ENCODE measurements at regions not wholly inside any gene's neighbourhood (a gene's known extent, or its start where the extent isn't known, plus 50 kb on each side); places are given as distances from the start of the nearest gene placed in this dataset.

DNA sequence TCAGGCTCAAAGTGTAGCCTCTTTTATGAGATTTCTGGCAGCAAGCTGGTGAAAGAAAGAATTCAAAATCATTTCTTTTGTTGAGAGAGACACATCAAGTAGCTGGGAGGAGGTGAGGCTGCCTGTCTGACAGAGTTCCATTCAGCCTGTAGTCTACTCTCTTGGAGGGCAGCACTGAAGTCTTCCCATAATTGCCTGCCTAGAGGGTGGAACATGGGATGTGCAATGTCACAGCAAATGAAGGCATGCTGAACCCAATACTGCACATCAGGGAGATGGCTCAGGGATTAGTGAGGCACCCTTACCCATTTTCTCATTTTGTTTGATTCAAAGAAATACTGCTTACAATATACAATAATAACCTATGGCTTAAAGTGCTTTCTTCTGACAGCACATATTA lies 475.7 kb downstream of the TMEM232 start:
- TF ChIP-seq, protein P1, sequence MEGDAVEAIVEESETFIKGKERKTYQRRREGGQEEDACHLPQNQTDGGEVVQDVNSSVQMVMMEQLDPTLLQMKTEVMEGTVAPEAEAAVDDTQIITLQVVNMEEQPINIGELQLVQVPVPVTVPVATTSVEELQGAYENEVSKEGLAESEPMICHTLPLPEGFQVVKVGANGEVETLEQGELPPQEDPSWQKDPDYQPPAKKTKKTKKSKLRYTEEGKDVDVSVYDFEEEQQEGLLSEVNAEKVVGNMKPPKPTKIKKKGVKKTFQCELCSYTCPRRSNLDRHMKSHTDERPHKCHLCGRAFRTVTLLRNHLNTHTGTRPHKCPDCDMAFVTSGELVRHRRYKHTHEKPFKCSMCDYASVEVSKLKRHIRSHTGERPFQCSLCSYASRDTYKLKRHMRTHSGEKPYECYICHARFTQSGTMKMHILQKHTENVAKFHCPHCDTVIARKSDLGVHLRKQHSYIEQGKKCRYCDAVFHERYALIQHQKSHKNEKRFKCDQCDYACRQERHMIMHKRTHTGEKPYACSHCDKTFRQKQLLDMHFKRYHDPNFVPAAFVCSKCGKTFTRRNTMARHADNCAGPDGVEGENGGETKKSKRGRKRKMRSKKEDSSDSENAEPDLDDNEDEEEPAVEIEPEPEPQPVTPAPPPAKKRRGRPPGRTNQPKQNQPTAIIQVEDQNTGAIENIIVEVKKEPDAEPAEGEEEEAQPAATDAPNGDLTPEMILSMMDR (IDR thresholded peaks at IDR 0.05) = no peak
- TF ChIP-seq EP300 (IDR thresholded peaks at IDR 0.05) = no peak
- no peak for TF ChIP-seq POLR2A (IDR thresholded peaks at IDR 0.05)
